Stimulated activated naive CD8-positive, alpha-beta T cell treated with anti-CD3 and anti-CD28 coated beads, Interleukin-15, amount 100 ng/mL, for 72 hours (primary cell): ENCODE measurements at regions not wholly inside any gene's neighbourhood (a gene's known extent, or its start where the extent isn't known, plus 50 kb on each side); places are given as distances from the start of the nearest gene placed in this dataset.
A peak's percentile ranks its signal among the peaks of the same experiment; 100 is the strongest.

Experiments used
- ATAC-seq: fragments of 150-1000 bp; cut with Tn5 transposase; 2 replicates; pipeline ENCODE4 v1.10.0; 2021; ENCODE audit warnings: mild to moderate bottlenecking, moderate library complexity
- DNase-seq, 2 donors: peaks; one replicate each; pipeline ENCODE4 v3.0.0; 2021 to 2022
- H3K27ac Mint-ChIP-seq, 2 donors: one replicate each; pipeline ENCODE4 v1.8.0; 2022; ENCODE audit warnings: mild to moderate bottlenecking in 2 of 2, mixed read lengths in 2 of 2, moderate library complexity in 2 of 2
- H3K27me3 Mint-ChIP-seq: one replicate; pipeline ENCODE4 v1.8.0; 2022; ENCODE audit warnings: mixed read lengths
- H3K4me1 Mint-ChIP-seq: one replicate; pipeline ENCODE4 v1.8.0; 2022; ENCODE audit warnings: mild to moderate bottlenecking, mixed read lengths
- H3K4me3 Mint-ChIP-seq, 2 donors: one replicate each; pipeline ENCODE4 v1.8.0; 2022; ENCODE audit warnings: mild to moderate bottlenecking in 2 of 2, mixed read lengths in 2 of 2, moderate library complexity in 1 of 2
- H3K9me3 Mint-ChIP-seq, 2 donors: one replicate each; pipeline ENCODE4 v1.8.0; 2022; ENCODE audit warnings: mixed read lengths in 2 of 2

DNA sequence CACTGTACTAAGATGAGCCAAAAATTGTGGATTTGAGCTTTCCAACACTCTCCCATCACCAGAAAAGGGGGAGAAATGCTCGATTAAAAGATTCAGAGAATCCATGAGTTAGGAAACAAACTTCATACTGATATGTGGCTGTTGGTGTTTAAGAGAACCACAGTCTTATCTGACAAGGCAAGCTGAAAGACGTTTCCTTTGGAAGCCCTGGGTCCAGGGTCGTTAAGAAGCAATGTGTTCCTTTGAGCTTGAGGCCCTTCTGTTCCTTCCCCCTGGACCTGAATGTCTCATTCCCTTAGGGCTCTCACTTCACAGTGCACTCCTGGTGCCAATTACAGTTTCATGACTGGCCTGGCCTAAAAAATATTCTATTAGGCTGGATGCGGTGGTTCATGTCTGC lies 524.8 kb upstream of the PPP2R3A start:
- ATAC-seq (no peak), DNase-seq (no peak)
- H3K4me1 Mint-ChIP-seq, result no peaks in the 10 kb centered on the region
- no peak overlapping the region for H3K4me3 Mint-ChIP-seq
- no peak overlapping the region for H3K27ac Mint-ChIP-seq
- H3K9me3 Mint-ChIP-seq, result peaks cover 5 to 7% of the 10 kb centered on the region in 2 donors
- H3K27me3 Mint-ChIP-seq, result no peaks in the 10 kb centered on the region

DNA sequence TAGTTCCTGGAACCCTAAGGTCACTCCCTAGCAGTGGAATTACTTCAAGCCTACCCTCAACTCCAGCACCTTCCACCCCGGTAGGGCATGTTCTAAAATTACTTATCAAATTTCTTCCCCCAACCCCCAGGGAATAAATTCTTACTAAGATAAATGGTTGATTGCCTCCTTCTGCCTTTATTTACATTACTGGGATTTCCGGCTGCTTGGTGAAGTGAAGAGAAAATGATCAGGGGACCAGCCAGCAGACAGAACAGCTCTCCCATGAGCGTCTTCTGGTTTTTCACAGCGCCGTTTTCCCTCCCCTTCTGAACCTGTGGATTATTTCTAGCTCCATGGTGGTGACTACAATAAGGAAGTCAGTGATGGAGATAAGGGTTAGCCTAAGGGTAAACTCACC lies 521.5 kb upstream of the PPP2R3A start:
- no peaks in the 10 kb centered on the region for H3K27me3 Mint-ChIP-seq
- no peak overlapping the region for H3K27ac Mint-ChIP-seq
- no peaks in the 10 kb centered on the region for H3K4me1 Mint-ChIP-seq
- ATAC-seq (no peak), DNase-seq (no peak)
- H3K4me3 Mint-ChIP-seq, result no peak overlapping the region
- H3K9me3 Mint-ChIP-seq, result no peaks in the 10 kb centered on the region

DNA sequence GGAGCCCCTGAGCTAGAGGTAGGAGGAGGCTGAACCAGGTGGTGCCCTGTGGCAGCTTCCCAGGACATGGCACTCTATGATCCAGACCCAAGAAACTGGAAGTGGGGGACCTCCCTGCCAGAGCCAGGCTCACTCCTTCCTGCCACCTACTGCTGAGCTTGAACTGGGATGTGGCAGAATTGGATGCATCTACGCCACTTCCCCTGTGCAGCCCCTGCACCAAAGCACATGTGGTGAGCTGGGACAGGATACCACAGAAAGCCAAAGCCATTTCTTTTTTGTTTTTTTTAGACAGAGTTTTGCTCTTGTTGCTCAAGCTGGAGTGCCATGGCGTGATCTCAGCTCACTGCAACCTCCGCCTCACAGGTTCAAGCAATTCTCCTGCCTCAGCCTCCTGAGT lies 518.0 kb upstream of the PPP2R3A start:
- no peak for ATAC-seq
- no peak for DNase-seq
- Mint-ChIP-seq H3K4me3 (no peak overlapping the region), H3K27me3 (peaks cover 6% of the 10 kb centered on the region), H3K4me1 (no peaks in the 10 kb centered on the region), H3K27ac (no peak overlapping the region), H3K9me3 (peaks cover 4 to 7% of the 10 kb centered on the region in 2 donors)

DNA sequence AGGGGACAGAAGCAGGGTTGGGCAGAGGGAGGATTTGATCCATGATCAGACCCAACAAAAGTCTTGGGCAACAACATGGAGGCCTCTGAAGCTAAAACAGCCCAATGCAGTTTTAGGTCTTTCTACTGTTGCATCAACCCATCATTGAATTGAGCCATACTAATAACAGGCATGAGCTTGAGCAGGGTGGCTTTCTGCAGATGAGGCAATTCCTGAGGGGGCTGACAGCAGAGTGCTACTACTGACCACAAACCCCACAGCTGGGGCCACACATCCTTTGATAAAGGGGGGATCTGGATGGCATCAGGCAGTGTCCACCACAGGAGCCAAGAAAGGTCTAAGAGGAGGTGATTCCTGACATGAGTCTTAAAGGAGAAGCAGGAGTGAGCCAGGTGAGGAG lies 517.0 kb upstream of the PPP2R3A start:
- DNase-seq, result no peak
- Mint-ChIP-seq H3K27me3 (peaks cover 6% of the 10 kb centered on the region), H3K9me3 (peaks cover 4 to 7% of the 10 kb centered on the region in 2 donors), H3K27ac (no peak overlapping the region), H3K4me3 (no peak overlapping the region), H3K4me1 (no peaks in the 10 kb centered on the region)
- ATAC-seq, result peak; percentile 6

DNA sequence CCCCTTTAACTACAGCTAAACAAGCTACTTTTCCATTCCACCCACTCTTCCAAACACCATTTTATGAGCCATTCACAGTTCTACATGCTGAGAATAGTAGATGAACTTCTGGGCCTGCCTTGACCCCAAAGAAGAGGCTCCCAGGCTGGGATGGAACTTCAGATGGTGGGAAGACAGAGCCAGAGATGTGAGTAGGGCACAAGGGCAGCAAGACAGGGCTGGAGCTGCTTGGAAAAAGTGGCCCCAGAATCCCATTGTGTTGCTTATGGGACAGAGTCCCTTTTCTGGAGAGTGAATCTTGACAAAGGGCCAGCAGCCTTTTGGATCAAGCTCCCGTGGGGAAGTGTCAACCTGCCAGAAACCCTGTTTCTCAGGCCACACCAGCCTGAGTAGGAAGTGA lies 516.5 kb upstream of the PPP2R3A start:
- ATAC-seq (no peak), DNase-seq (no peak)
- H3K27me3 Mint-ChIP-seq, result peaks cover 6% of the 10 kb centered on the region
- no peak overlapping the region for H3K27ac Mint-ChIP-seq
- no peak overlapping the region for H3K4me3 Mint-ChIP-seq
- H3K9me3 Mint-ChIP-seq, result peaks cover 4 to 7% of the 10 kb centered on the region in 2 donors
- H3K4me1 Mint-ChIP-seq, result no peaks in the 10 kb centered on the region

DNA sequence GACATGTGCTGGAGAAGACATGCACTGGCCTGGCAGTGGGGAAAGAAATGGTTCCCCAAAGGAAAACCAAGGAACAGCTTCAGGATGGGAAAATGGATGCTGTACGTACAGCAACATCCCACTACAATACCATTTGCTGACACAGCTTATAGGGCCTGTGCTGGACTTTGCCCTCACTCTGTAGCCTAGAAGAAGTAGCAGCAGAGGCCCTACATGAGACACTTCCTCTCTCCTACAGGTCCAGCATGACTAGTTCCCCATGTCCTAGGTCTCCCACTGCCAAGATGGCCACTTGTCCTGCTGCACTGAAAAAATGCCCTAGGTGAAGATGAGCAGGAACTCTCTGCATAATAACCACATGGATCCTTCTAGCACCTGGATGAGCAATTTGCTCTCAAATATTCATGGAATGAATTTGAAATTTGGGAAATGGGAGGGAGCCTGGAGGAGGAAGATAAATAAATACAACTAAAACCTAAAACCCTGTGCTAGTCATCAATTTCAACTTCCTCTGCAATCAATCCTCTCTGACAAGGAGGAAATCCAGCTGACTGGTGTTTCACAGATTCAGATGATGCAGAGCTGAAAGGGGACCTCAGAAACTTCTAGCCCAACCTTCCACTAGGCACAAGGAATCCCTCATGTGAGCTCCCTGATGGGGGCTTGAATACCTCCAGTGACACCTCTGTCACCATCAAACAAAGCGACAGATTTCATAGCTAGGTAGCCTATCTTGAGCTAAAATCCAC lies 514.3 kb upstream of the PPP2R3A start:
- H3K4me1 Mint-ChIP-seq, result no peaks in the 10 kb centered on the region
- H3K4me3 Mint-ChIP-seq, result no peak overlapping the region
- ATAC-seq, result no peak
- DNase-seq, result no peak
- no peak overlapping the region for H3K27ac Mint-ChIP-seq
- H3K9me3 Mint-ChIP-seq, result peaks cover 4 to 7% of the 10 kb centered on the region in 2 donors
- H3K27me3 Mint-ChIP-seq, result peaks cover 6% of the 10 kb centered on the region

DNA sequence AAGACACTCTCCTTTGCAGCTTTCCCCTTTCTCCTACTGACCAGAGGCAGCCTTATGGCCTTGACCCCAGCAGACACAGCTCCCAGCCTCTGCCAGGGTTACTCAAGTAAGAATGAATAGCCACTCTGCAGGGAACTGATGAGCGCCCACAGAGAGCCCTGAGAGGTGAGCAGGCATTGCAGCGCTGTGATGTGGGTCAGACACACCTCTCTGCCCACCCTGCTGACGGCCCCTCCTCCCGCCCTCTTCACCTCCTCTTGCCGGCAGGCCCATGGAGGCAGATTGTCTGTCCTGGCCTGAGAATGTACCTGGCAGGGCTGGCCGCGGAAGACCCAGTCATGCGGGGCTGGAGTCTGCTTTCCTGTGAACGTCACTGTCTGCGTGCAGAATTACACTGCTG lies 512.6 kb upstream of the PPP2R3A start:
- Mint-ChIP-seq H3K27ac (no peak overlapping the region), H3K27me3 (peaks cover 6% of the 10 kb centered on the region), H3K4me1 (no peaks in the 10 kb centered on the region), H3K9me3 (peaks cover 4 to 7% of the 10 kb centered on the region in 2 donors), H3K4me3 (no peak overlapping the region)
- ATAC-seq (no peak), DNase-seq (no peak)

DNA sequence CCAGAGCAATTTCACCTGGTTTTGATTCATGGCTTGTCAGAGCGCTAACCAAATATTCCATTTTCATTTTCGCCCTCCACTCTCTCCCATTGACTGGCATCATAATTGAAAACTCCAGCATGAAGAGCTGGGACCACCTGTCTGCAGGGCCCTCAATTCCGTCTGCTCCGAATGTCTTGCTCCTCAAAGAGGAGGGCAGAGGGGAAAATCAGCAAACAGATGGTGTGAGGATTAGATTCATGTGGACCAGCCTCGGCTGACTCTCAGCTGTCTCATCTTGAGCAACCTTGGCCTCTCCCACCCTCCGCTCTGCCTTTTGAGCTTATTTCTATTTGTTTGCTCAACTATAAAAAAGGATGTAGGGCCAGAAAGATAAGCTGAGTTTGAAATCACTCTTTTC lies 512.2 kb upstream of the PPP2R3A start:
- Mint-ChIP-seq H3K4me3 (no peak overlapping the region), H3K27me3 (peaks cover 6% of the 10 kb centered on the region), H3K27ac (no peak overlapping the region), H3K4me1 (no peaks in the 10 kb centered on the region), H3K9me3 (peaks cover 4 to 7% of the 10 kb centered on the region in 2 donors)
- no peak for ATAC-seq
- no peak for DNase-seq

DNA sequence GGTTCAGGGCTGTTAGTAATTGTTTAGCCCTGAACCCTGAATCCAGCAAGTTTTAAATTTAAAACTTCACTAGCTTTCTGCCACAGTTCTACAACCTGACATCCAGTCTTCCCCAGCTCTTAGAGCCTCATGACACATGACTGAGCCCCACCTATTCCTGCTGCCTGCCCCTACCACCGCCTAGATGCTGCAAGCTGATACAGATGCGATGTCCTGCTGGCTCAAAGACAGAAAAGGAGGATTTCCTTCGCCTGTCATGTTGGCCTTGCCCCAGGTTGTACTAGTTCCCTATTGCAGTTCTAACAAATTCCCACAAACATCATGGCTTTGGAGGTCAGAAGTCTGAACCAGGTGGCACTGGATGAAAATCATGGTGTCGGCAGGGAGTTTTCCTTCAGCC lies 510.6 kb upstream of the PPP2R3A start:
- H3K4me1 Mint-ChIP-seq, result no peaks in the 10 kb centered on the region
- ATAC-seq, result no peak
- no peaks in the 10 kb centered on the region for H3K27me3 Mint-ChIP-seq

DNA sequence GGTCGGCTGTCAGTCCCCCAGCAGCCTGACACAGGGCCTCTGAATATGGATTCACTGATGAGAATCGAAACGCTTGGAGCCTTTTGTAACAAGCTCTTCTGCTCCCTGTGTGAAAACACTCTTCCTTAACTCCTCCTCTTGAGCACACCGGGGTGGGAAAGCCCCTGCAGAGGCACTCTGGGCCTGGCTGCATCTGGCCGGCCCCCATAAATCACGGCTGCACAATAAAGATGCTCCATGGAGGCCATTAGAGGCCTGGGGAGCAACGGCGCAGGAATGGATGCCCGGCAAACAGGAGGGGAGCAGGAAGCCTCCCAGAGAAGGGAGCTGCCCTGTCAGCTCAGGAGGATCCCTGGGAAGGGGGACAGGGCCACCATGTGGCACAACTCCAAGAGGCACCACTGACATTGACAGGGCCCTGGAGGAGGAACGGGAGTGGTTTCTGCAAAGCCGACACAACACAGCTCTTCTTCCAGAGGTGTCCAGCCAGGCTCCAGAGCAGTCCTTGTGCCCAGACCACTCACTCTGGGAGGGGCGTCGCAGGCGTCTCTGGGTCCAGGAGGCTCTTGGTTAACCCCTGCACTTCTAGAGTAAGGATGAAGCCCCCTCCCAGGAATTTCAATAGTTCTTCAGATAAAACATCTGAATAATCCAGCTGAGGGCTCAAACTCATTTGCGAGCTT lies 509.3 kb upstream of the PPP2R3A start:
- H3K27me3 Mint-ChIP-seq, result no peaks in the 10 kb centered on the region
- ATAC-seq, result no peak
- H3K4me3 Mint-ChIP-seq, result no peak overlapping the region
- H3K4me1 Mint-ChIP-seq, result no peaks in the 10 kb centered on the region
- H3K27ac Mint-ChIP-seq, result no peak overlapping the region
- H3K9me3 Mint-ChIP-seq, result no peaks in the 10 kb centered on the region
- no peak for DNase-seq

More for the DNA sequence above, 510.6 kb upstream of the PPP2R3A start:
- H3K9me3 Mint-ChIP-seq, result no peaks in the 10 kb centered on the region
- no peak overlapping the region for H3K4me3 Mint-ChIP-seq
- DNase-seq, result no peak
- peak overlapping the region in 1 of 2 donors; percentile 28 for H3K27ac Mint-ChIP-seq

DNA sequence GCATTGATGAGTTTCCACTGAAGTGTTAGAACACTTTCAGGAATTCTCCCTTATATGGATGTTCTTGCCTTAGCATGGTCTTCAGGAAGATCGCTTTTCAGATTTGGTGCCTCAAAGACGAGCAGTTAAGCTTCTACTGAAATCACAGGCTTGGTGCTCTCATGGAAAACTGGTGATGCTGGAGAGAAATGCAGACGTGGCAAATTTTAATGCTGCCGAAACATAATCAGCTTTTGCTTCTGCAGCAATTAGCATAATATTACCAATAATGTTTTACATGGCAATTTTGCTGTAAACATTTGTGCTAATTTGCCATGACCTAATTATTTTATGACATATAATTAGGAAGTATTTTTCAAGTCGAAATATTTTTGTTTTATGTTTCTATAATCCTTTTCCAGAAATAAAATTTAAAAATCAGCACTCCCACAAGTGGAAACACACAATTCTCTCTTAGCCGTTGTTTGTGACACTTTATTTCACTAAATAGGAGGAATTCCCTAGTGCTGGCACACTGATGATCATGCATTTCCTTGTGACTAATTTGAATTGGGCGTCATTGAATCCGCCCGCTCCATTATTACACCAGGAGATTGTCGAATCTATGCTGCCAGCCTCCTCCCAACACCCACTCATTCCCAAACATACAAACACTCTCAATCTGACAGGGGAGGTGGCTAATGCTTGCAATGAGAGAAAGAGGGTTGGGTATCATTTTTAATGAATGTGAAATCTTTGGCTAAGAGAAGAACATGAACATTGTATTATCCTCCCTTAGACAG lies 506.8 kb upstream of the PPP2R3A start:
- no peak overlapping the region for H3K4me3 Mint-ChIP-seq
- H3K4me1 Mint-ChIP-seq, result no peaks in the 10 kb centered on the region
- H3K27me3 Mint-ChIP-seq, result no peaks in the 10 kb centered on the region
- H3K27ac Mint-ChIP-seq, result no peak overlapping the region
- H3K9me3 Mint-ChIP-seq, result no peaks in the 10 kb centered on the region
- DNase-seq (no peak), ATAC-seq (no peak)

DNA sequence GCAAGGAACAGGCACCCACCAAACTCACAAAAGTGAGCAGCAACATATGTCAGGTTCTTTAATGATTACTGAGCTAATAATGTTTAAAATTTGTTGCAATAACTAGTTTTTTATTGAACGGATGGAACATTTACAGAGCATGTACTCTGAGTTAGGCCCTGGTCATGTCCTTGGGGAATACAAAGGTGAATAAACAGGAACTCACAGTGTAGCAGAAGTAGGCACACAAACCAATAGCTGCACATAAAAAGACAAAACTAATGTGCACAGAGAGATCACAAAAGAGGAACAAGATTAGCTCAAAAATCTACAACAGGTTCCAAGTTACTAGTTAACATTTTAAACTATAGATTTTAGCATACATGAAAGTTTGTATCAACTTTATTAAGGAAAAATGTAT lies 505.3 kb upstream of the PPP2R3A start:
- DNase-seq (no peak), ATAC-seq (no peak)
- no peaks in the 10 kb centered on the region for H3K9me3 Mint-ChIP-seq
- H3K4me3 Mint-ChIP-seq, result no peak overlapping the region
- no peak overlapping the region for H3K27ac Mint-ChIP-seq
- no peaks in the 10 kb centered on the region for H3K4me1 Mint-ChIP-seq
- no peaks in the 10 kb centered on the region for H3K27me3 Mint-ChIP-seq

DNA sequence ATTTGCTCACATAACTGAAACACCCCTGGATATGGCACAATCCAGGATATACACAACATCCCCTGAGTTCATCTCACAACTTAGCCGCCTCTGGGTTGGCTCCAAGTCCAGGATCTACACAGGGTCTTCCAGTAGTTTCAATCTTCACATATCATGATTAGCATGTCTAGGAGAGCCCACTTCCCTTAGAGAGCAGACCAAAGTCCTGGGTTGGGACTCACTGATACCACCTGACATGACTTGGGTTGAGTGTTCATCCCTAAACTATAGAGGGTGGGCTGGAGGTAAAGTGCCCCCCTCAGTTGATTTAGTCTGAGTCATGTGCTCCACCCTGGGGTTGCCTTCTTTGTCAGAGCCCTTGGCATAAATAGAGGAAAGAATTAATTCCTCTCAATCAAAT lies 493.6 kb upstream of the PPP2R3A start:
- Mint-ChIP-seq H3K9me3 (peaks cover 0 to 4% of the 10 kb centered on the region in 2 donors), H3K27ac (no peak overlapping the region), H3K27me3 (no peaks in the 10 kb centered on the region), H3K4me3 (no peak overlapping the region), H3K4me1 (no peaks in the 10 kb centered on the region)
- ATAC-seq (no peak), DNase-seq (no peak)

DNA sequence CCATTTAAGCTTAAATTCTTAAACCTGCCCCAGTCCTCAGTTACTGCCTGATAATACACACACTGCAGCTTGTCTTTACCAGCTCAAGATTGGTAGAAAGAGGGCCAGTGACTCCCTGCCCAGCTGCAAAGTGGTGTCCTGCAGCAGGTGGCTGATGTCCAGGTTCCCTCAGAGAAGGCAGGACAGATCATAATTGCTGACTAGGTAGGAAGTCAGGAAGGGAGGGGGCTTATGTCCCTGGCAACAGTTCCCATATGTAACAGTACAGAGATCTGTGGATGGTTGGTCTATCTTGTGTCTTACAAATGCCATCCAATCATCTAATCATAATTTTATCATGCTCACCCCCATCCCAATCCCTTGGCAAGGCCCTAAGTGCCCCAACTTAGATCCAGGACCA lies 492.1 kb upstream of the PPP2R3A start:
- Mint-ChIP-seq H3K27ac (no peak overlapping the region), H3K4me3 (no peak overlapping the region)

DNA sequence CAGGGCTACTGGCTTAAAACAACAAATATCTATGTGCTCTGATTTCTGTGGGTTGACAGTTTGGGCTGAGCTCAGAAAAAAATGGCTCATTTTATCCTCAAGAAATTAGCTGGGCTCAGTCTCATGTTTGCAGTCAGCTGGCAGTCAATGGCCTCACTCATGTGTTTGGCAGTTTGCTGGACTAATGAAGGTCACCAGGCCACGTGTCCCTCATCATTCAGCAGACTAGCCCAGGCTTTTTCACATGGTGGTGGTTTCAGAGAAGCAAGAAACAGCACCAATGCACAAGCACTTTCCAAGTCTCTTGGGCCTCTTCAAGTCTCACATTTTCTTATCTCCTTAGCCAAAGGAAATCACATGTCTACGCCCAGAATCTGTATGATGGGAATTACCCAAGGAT lies 478.3 kb upstream of the PPP2R3A start:
- H3K9me3 Mint-ChIP-seq, result no peaks in the 10 kb centered on the region
- no peak overlapping the region for H3K27ac Mint-ChIP-seq
- H3K27me3 Mint-ChIP-seq, result no peaks in the 10 kb centered on the region
- no peaks in the 10 kb centered on the region for H3K4me1 Mint-ChIP-seq
- no peak for DNase-seq
- no peak overlapping the region for H3K4me3 Mint-ChIP-seq
- no peak for ATAC-seq

More for the DNA sequence above, 492.1 kb upstream of the PPP2R3A start:
- DNase-seq, result no peak
- no peaks in the 10 kb centered on the region for H3K4me1 Mint-ChIP-seq
- H3K27me3 Mint-ChIP-seq, result no peaks in the 10 kb centered on the region
- H3K9me3 Mint-ChIP-seq, result no peaks in the 10 kb centered on the region
- ATAC-seq, result no peak
